HL-60 (cell line): ENCODE measurements at regions not wholly inside any gene's neighbourhood (a gene's known extent, or its start where the extent isn't known, plus 50 kb on each side); places are given as distances from the start of the nearest gene placed in this dataset.

Experiments used
- DNase-seq, 2 experiments: peaks; one replicate each; pipeline ENCODE4 v3.0.0-alpha.2; 2010 to 2020; ENCODE audit warnings: low read depth in 1 of 2, low spot score in 1 of 2
- H3K27ac ChIP-seq: fragments of 250-450 bp; sonication (Bioruptor Pico); replicated peaks from 2 replicates; pipeline ENCODE4 v1.5.1; 2020; ENCODE audit warnings: mild to moderate bottlenecking, moderate library complexity
- H3K27me3 ChIP-seq: fragments of 250-450 bp; sonication (Bioruptor Pico); 2 replicates; pipeline ENCODE4 v1.5.1; 2021; ENCODE audit warnings: mild to moderate bottlenecking, moderate library complexity; ENCODE audit not compliant: insufficient read depth, poor library complexity, severe bottlenecking
- H3K4me3 ChIP-seq: replicated peaks from 2 replicates; pipeline ENCODE4 v1.5.1; 2011; ENCODE audit warnings: mild to moderate bottlenecking, control low read depth, low read length; ENCODE audit not compliant: insufficient read depth
- GABPA ChIP-seq: IDR thresholded peaks from 2 replicates; pipeline ENCODE4 v1.6.1; 2012; ENCODE audit warnings: low read depth
- POLR2AphosphoS5 ChIP-seq: IDR thresholded peaks from 2 replicates; pipeline ENCODE4 v1.6.1; 2012; ENCODE audit warnings: low read depth
- SPI1 ChIP-seq: IDR thresholded peaks from 2 replicates; pipeline ENCODE4 v1.6.1; 2012; ENCODE audit warnings: low read depth, mild to moderate bottlenecking, borderline replicate concordance
- TF ChIP-seq, protein P1 (sequence below): IDR thresholded peaks from one replicate; pipeline ENCODE4 v1.5.1; 2011; ENCODE audit warnings: low read length, control low read depth, inconsistent platforms; ENCODE audit not compliant: insufficient read depth
- TF ChIP-seq, protein P2 (sequence below): IDR thresholded peaks from 2 replicates; pipeline ENCODE4 v1.6.1; 2012; ENCODE audit warnings: low read depth; ENCODE audit not compliant: insufficient replicate concordance

- Histone ChIP-seq H3K4me3 (no peak overlapping the region), H3K27ac (no peak overlapping the region), H3K27me3 (no peaks in the 10 kb centered on the region)
- TF ChIP-seq, protein P1, sequence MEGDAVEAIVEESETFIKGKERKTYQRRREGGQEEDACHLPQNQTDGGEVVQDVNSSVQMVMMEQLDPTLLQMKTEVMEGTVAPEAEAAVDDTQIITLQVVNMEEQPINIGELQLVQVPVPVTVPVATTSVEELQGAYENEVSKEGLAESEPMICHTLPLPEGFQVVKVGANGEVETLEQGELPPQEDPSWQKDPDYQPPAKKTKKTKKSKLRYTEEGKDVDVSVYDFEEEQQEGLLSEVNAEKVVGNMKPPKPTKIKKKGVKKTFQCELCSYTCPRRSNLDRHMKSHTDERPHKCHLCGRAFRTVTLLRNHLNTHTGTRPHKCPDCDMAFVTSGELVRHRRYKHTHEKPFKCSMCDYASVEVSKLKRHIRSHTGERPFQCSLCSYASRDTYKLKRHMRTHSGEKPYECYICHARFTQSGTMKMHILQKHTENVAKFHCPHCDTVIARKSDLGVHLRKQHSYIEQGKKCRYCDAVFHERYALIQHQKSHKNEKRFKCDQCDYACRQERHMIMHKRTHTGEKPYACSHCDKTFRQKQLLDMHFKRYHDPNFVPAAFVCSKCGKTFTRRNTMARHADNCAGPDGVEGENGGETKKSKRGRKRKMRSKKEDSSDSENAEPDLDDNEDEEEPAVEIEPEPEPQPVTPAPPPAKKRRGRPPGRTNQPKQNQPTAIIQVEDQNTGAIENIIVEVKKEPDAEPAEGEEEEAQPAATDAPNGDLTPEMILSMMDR, result no peak
- TF ChIP-seq SPI1, result no peak
- TF ChIP-seq POLR2AphosphoS5, result no peak
- TF ChIP-seq GABPA, result no peak
- TF ChIP-seq, protein P2, sequence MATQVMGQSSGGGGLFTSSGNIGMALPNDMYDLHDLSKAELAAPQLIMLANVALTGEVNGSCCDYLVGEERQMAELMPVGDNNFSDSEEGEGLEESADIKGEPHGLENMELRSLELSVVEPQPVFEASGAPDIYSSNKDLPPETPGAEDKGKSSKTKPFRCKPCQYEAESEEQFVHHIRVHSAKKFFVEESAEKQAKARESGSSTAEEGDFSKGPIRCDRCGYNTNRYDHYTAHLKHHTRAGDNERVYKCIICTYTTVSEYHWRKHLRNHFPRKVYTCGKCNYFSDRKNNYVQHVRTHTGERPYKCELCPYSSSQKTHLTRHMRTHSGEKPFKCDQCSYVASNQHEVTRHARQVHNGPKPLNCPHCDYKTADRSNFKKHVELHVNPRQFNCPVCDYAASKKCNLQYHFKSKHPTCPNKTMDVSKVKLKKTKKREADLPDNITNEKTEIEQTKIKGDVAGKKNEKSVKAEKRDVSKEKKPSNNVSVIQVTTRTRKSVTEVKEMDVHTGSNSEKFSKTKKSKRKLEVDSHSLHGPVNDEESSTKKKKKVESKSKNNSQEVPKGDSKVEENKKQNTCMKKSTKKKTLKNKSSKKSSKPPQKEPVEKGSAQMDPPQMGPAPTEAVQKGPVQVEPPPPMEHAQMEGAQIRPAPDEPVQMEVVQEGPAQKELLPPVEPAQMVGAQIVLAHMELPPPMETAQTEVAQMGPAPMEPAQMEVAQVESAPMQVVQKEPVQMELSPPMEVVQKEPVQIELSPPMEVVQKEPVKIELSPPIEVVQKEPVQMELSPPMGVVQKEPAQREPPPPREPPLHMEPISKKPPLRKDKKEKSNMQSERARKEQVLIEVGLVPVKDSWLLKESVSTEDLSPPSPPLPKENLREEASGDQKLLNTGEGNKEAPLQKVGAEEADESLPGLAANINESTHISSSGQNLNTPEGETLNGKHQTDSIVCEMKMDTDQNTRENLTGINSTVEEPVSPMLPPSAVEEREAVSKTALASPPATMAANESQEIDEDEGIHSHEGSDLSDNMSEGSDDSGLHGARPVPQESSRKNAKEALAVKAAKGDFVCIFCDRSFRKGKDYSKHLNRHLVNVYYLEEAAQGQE, result no peak
- no peak for DNase-seq
Measured at GRCh38 chr4:103482893-103483292, 236.9 kb downstream of the TACR3 start.

GRCh38 chr4:103482471-103482870, 237.3 kb downstream of the TACR3 start:
- H3K27me3 ChIP-seq, result no peaks in the 10 kb centered on the region
- no peak for DNase-seq
- no peak for TF ChIP-seq POLR2AphosphoS5
- TF ChIP-seq SPI1, result no peak
- TF ChIP-seq, protein P2, result no peak
- no peak for TF ChIP-seq GABPA
- TF ChIP-seq, protein P1, result no peak
- no peak overlapping the region for H3K27ac ChIP-seq
- H3K4me3 ChIP-seq, result no peak overlapping the region

DNA sequence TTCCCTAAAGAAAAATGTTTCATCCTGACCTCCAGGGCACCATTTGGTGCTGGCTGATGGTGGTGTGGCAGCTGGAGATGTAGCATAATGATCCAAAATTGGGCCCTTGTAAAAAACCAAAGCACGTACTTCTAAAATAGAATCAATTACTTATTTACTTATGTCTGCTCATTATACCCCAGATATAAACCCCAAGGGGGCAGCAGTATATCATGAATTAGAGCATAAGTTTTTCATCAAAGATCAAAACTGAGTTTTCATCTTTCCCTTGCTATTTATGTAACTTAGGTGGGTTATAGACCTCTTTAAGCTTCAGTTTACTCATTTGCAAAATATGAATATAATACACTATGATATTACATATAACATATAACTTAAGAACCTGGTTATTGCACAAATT, 241.1 kb downstream of the TACR3 start:
- TF ChIP-seq, protein P1, result no peak
- TF ChIP-seq SPI1 (no peak), POLR2AphosphoS5 (no peak), GABPA (no peak)
- TF ChIP-seq, protein P2, result no peak
- DNase-seq, result no peak
- H3K27me3 ChIP-seq, result no peaks in the 10 kb centered on the region
- no peak overlapping the region for H3K27ac ChIP-seq
- no peak overlapping the region for H3K4me3 ChIP-seq
